Spleen (tissue), 7 donors: ENCODE measurements at regions not wholly inside any gene's neighbourhood (a gene's known extent, or its start where the extent isn't known, plus 50 kb on each side); places are given as distances from the start of the nearest gene placed in this dataset.

Experiments used
- CTCF ChIP-seq, 11 experiments: fragments of 200-600 bp in 7 of 11; fragments of 450-650 bp in 4 of 11; sonication (generic) in 4 of 11; IDR thresholded peaks in 8 of 11; conservative IDR thresholded peaks in 3 of 11; 1 replicate in 7 of 11; 2 replicates in 4 of 11; pipeline versions ENCODE4 v1.4.0 to v1.8.0; 2016 to 2021; ENCODE audit warnings: antibody characterized with exemption in 11 of 11, inconsistent platforms in 4 of 11, mild to moderate bottlenecking in 1 of 11
- POLR2AphosphoS5 ChIP-seq, 3 donors: sonication (generic); formaldehyde crosslinking; IDR thresholded peaks; one replicate each; pipeline ENCODE4 v1.5.1; 2017; ENCODE audit warnings: antibody characterized with exemption in 3 of 3
- donor health status: DM: no; HTN: no; CAD: no; lungs with moderate emphysema.
- donor health status: DM: no; HTN: no; CAD: no.
- donor health status: DM: no; HTN: no; CAD: no.

GRCh38 chr10:16156681-16157080, 280.1 kb upstream of the PTER start:
- TF ChIP-seq CTCF (IDR thresholded peaks at IDR 0.05 in 8 of 11, conservative IDR thresholded peaks at IDR 0.05 in 3 of 11) (no peak), POLR2AphosphoS5 (IDR thresholded peaks at IDR 0.05) (no peak)
